Left renal cortex interstitium (tissue), 4 donors: ENCODE measurements at regions not wholly inside any gene's neighbourhood (a gene's known extent, or its start where the extent isn't known, plus 50 kb on each side); places are given as distances from the start of the nearest gene placed in this dataset.

Experiments used
- DNase-seq, 4 donors: peaks; one replicate each; pipeline ENCODE4 v3.0.0-alpha.2; 2013; ENCODE audit warnings: low read depth in 4 of 4, low spot score in 2 of 4, missing footprints in 1 of 4

- DNase-seq: no peak
Measured at GRCh38 chr11:97717922-97718321, 1302.8 kb upstream of the CNTN5 start.

GRCh38 chr11:97722065-97722464, 1298.7 kb upstream of the CNTN5 start:
- DNase-seq: no peak

DNA sequence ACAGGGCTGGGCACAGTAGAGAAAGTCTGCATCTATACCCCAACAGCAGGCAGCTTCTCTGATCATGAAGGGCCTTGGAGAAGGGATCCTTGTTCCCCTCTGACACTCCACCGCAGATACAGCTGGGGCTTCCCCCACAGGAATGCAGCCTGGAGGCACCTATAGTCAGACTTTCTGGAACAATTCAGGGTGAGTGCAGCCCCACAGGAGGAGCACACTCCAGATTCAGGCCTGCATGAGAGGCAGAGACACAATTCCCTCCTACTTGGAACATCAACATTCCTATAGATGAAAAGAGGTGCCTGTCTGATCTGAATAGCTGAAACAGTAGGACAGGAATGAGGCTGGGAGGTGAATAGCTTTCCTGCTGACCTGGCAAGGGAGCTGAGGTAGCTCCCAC, 1298.0 kb upstream of the CNTN5 start:
- no peak for DNase-seq

DNA sequence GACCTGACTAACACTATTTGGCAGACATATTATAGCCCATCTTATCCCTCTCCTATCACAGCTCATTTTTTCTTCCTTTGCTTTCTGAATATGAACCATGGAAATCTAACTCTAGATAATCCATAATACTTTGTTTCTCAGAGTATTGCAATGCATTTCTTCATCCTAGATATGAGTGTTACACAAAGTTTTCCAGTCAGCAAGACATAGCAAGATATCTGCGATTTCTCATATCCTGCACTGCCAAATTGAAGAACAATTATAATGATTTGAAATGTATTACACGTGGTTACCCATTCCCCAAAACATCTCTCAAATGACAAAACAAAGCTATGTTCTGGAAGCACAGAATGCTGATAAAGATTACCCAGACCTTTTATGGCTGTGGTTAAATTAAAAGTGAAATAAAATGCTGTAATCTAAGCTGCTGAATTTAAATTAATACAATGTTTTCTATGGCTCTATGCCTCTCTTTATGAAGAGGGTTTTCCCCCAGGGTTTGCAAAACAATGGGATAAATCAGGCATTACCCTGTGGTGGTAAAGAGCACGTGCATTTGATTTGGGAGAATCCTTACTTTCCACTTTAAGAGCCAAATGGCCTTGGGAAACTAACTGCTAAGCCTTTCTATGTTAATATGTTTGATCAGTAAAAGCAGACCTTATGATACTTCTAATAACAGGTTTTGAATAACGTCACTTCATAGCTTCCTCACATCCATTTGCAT, 1291.0 kb upstream of the CNTN5 start:
- DNase-seq: no peak

DNA sequence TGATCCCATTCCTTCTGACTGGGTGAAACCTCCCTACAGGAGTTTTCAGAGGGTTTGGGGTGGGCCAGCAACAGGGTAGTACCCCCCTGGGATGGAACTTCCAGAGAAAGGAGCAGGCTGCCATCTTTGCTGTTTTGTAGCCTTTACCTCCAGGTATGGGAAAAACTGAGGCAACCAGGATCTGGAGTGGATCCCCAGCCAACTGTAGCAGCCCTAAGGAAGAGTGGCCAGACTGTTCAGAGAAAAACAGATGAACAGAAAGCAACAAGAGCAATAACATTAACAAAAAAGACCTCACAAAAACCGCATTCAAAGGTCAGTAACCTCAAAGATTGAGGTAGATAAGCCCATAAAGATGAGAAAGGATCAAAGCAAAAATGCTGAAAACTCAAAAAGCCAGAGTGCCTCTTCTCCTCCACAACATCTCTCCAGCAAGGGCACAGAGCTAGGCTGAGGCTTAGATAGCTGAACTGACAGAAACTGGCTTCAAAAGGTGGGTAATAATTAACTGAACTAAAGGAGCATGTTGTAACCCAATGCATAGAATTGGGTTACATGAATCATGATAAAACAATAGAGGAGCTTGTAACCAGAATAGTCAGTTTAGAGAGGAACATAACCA, 1288.6 kb upstream of the CNTN5 start:
- no peak for DNase-seq

DNA sequence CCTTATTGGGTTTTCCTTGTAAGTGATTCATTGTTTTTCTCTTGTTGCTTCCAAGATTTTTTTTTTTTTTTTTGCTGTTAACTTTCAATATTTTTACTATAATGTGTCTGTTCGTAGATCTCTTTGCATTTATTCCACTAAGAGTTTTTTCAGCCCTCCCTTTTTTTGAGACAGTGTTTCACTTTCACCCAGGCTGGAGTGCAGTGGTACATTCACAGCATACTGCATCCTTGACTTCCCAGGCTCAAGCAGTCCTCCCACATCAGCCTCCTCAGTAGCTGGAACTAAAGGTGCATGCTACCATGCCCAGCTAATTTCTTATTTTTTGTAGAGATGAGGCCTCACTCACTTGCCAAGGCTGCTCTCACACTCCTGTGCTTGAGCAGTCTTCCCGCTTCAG, 1282.0 kb upstream of the CNTN5 start:
- no peak for DNase-seq

DNA sequence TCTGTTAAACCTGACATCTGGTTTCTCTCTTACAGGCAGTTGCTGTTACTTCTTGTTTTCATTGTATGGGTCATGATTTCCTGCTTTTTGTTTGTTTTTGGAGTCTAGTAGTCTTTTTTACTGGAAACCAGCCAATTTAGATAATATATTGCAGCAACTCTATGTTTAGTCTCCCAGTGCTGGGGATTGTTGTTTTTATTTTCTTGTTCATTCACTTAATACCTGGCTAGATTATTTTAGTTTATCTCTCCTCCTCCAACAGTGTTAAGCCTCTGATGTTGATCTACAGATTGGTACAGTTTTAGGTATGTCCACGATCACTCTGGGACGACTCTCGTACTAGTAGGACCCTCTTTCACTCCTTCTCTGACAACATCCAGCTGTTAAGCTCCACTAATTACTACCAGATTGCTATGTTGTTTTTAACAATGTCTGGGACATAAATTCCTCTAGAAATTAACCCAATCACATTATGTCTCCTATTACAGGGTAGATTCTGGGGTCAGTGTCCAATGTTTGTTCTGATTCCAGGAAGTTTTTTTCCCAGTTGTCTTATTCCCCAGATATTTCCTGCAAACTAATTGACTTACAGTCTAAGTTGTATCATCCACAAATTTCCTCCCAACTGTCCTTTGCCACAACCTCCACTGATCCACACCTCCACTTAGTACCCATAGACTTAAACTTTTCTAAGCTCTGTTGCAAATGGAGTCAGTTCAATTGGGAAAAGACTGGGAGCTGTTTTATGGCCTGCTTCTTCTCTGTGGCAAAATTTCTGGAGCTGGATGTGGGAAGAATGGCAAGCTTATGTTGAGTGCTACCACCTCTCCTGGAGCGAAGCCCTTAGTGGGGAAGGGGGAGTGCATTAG, 1280.6 kb upstream of the CNTN5 start:
- peak; percentile 68 to 89 (median 75) for DNase-seq

- DNase-seq: no peak
Measured at GRCh38 chr11:97740801-97741151, 1280.0 kb upstream of the CNTN5 start.

DNA sequence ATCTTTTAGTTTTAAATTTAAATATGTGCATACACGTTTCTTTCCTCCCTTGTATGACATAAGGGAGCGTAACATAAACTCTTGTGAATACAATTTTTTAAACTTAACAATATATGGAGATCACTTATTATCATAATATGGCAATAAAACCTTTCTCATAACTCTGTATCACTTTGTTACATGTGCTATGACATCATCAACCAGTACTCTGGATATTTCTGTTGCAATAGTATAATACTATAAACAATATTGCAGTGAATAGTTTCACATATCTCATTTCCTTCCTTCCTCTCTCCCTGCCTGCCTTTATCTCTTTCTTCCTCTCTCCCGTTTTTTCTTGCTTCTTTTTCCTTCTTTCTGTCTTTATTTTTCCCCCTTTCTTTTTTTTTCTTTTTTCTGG, 1278.0 kb upstream of the CNTN5 start:
- no peak for DNase-seq

- no peak for DNase-seq
Measured at GRCh38 chr11:97743205-97743742, 1277.5 kb upstream of the CNTN5 start.

GRCh38 chr11:97745515-97746050, 1275.2 kb upstream of the CNTN5 start:
- no peak for DNase-seq

GRCh38 chr11:97746818-97747217, 1273.9 kb upstream of the CNTN5 start:
- no peak for DNase-seq

DNA sequence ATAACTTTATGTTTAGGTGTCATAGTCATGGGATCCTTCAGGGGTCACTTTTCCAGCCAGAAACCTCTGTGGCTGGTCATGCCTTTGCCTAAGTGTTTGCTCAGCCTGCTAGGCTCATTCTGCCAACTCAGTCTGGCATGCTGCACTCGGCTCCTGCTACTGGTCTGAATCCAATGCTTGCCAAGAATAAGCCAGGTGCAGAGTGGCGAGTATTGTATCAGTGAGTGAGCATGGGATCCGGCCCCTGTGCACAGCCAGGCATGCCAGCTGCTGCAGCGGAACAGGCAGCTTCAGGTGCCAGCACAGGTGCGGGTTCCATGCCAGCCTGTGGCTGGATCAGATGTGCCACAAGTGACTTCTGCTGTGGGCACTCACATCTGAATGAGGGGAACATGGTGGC, 1269.3 kb upstream of the CNTN5 start:
- DNase-seq: no peak

DNA sequence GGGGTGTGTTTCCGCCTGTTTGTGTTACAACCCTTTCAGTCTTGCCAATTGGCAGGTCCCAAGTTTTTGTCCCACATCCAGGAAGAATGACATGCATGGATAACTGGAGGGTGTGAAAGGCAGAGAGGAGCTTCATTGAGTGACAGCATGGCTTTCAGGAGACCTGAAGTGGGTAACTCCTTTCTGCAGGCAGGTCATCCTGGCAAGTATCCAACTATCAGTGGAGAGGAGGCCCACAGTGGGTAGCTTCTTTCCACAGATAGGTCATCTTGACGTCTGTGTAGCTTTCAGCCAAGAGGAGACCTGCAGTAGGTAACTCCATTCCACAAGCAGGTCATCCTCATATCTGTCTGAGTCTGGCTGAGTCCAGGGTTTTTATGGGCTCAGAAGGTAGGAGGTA, 1268.8 kb upstream of the CNTN5 start:
- DNase-seq: no peak

GRCh38 chr11:97754976-97755375, 1265.8 kb upstream of the CNTN5 start:
- no peak for DNase-seq

DNA sequence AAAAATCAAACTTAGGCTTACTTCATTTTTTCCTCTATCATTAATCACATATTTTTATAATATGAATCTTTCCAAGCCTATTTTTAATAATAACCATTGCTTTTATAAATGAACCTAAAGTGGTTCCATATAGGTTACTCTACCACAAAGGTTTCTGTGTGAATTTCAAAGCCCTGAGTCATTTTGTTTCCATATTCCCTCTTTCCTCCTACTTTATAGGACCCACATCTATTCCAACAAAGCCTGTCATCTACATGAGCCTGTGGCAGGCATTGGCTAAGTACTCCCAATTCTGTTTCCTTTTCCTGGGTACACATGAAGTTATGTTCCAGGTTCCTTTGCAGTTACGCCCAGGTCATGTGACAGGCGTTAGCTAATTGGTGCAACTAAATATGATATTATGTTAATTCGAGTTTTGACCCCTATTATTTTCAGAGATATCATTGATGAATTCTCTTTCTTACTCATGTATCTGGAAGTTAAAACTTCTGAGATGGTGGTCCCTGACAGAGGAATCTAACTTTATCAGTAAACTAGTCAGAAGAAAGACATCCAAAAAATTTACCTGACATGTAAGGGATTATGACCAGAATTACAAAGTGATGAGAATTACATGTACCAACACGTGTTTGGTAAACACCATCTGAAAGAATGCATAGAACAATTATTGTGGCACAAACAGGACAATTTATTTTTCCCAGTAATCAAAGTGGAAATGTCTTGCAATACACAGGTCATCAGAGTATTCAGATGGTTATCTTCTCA, 1264.0 kb upstream of the CNTN5 start:
- DNase-seq: no peak

DNA sequence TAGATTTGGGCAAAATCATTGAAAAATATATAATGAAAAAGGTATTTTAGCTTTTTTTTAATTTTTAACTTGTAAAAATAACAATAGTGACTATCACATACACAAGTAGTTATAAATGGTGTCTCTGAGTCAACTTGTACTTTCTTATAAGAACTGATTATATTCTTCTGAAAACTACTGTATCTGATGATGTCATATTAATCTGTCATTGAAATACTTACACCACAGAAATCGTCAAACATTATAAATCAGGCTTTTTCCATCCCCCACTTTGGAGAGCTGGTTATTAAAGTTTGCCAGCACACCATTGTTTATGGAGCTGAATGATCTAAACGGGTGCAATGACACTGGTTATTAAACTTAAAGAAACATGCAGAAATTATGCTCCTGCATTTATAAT, 1259.6 kb upstream of the CNTN5 start:
- no peak for DNase-seq

DNA sequence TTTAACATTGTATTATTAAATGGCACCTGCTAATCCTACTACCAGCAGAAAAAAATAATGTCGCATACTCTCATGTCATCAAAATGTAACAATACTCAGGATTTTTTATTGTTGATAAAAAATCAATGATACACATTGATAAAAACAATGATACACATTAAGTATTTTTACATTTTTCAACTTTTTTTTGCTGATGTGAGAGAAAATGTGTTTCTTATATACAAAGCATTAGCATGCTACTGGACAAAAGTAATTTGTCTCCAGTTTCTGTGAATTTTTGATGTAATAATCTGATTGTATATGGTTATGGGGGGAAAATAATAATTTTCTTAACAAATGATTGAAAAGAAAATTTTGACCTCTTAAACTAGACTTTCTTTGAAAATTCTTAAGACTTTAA, 1256.6 kb upstream of the CNTN5 start:
- DNase-seq: no peak

GRCh38 chr11:97764605-97765004, 1256.1 kb upstream of the CNTN5 start:
- no peak for DNase-seq

GRCh38 chr11:97770570-97770969, 1250.2 kb upstream of the CNTN5 start:
- DNase-seq: no peak
